DOHH2 (cell line): ENCODE measurements at regions not wholly inside any gene's neighbourhood (a gene's known extent, or its start where the extent isn't known, plus 50 kb on each side); places are given as distances from the start of the nearest gene placed in this dataset.

Experiments
- CTCF ChIP-seq: fragments of 200-600 bp; sonication (generic); IDR thresholded peaks from one replicate; pipeline ENCODE4 v1.5.1; 2014; ENCODE audit warnings: antibody characterized with exemption, mild to moderate bottlenecking, low read depth, low read length; ENCODE audit not compliant: poor library complexity, severe bottlenecking
- EZH2phosphoT487 ChIP-seq: fragments of 200-600 bp; sonication (generic); IDR thresholded peaks from 2 replicates; pipeline ENCODE4 v1.6.1; 2017; ENCODE audit warnings: borderline replicate concordance, mild to moderate bottlenecking, antibody characterized with exemption, low read length, moderate library complexity, mixed read lengths

DNA sequence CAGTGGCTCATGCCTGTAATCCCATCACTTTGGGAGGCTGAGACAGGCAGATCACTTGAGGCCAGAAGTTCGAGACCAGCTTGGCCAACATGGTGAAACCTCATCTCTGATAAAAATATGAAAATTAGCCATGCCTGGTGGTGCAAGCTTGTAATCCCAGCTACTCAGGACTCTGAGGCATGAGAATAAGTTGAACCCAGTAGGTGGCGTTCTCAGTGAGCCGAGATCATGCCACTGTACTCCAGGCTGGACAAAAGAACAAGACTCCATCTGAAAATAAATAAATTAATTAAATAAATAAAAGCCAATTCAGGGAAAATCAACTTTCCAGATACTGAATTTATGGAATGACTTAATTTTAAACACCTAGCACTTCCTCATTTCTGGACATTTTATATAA, 1722.1 kb downstream of the MAT2B start:
- TF ChIP-seq CTCF = no peak
- no peak for TF ChIP-seq EZH2phosphoT487
